Cardiac septum (tissue), 1 donor: ENCODE measurements at regions not wholly inside any gene's neighbourhood (a gene's known extent, or its start where the extent isn't known, plus 50 kb on each side); places are given as distances from the start of the nearest gene placed in this dataset.

Experiments
- DNase-seq: peaks from one replicate; pipeline ENCODE4 v3.0.0-alpha.2; 2020; ENCODE audit warnings: low spot score
- intact Hi-C: fragments of 100-400 bp; cut with DNase I; formaldehyde crosslinking; loops from one replicate; pipeline ENCODE4 v1.14.0; 2022
- donor health status: DM: no; HTN: no; CAD: no.

DNA sequence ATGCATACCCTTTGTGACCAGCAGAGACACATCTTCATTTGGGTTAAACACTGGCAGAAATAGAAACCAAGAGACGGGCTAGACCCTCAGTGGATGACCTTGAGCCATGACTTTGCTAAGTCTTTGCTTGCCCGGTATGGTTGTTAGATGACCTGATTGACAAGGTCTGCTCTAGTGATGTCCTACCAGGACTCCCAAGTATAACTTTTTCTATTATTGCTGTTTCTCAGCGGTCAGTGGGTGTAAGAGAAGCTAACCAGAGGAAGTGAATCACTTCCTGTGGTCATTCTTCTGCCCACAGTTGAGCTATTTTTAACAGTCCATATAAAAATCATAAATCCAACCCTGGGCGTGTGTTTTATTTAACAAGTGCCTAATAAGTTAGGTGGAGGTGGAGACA, 126.2 kb upstream of the ETS2 start:
- intact Hi-C loops: no loop called here
- no peak for DNase-seq

DNA sequence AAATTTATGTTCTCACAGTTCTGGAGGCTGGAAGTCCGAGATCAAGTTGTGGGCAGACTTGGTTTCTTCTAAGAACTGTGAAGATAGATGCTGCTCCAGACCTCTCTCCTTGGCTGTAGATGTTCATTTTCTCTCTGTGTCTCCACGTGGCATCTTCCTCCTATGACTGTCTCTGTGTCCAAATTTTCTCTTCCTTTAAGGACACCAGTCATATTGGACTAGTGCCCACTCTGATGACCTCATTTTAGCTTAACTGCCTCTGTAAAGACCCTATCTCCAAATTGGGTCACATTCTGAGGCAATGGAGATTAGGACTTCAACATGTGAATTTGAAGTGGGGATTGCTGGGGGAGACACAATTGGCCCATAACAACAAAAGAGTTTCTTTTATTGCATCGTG, 125.3 kb upstream of the ETS2 start:
- no peak for DNase-seq
- intact Hi-C loops: no loop called here

DNA sequence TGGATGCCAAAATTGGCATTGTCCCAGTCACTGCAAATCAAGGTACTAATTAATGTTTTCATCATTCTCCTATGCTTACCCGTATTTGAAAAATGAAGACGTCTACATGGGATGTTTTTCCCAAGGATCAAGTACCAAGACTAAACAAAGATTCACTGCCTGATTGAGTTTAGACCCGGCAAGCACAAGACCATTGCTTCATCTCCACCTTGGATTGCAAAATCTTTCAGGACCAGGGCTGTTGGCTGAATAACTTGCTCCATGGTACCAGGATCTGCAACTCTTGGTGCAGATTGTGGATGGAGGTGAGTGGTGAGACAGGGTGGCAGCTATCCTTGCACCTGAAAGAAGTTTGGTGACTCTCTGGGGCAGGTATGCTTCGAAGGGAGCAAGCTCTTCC, 122.5 kb upstream of the ETS2 start:
- intact Hi-C loops: no loop called here
- DNase-seq: no peak

- DNase-seq: no peak
These were observed 117.7 kb upstream of the ETS2 start for GRCh38 chr21:38688068-38688467.

DNA sequence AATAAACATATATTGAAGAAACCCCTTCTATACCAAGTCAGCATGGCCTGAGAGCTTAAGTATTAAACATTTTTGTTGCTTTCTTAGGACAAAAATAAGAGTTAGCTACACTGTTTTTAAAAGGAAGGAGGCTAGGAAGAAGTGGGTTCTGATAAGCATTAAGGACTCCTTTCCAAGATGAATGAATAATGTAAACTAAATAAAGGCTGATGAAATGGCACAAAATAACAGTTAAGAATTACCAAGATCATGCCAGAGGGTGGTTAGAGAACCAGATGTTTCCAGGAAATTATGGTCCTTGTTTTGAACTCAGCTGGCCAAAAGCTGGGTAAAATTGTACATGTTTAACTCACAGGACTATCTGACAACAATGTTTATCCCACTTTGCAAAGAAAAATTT, 114.1 kb upstream of the ETS2 start:
- no peak for DNase-seq
- intact Hi-C loops: no loop called here

More at GRCh38 chr21:38688068-38688467, 117.7 kb upstream of the ETS2 start:
- intact Hi-C loops: no loop called here

DNA sequence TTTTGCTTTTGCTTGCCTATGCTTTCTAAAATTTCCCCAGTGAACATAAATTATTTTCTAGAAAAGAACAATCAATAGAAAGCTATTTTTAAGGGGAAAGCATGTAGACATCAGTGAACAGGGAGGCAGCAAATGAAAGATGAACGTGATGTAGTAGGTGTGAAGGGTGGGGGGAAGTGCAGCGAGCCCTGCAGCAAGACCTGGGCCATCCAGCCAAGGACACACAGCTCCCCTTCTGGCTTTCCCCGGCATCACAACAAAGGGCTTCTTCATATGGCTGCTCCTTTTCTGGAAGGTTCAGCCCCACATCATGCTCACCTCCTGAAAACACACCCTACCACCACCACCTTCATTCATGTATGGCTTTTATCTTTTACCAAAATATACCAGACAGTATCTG, 109.2 kb upstream of the ETS2 start:
- intact Hi-C loops: no loop called here
- no peak for DNase-seq

GRCh38 chr21:38699048-38699447, 106.7 kb upstream of the ETS2 start:
- DNase-seq: no peak
- intact Hi-C loops: no loop called here

DNA sequence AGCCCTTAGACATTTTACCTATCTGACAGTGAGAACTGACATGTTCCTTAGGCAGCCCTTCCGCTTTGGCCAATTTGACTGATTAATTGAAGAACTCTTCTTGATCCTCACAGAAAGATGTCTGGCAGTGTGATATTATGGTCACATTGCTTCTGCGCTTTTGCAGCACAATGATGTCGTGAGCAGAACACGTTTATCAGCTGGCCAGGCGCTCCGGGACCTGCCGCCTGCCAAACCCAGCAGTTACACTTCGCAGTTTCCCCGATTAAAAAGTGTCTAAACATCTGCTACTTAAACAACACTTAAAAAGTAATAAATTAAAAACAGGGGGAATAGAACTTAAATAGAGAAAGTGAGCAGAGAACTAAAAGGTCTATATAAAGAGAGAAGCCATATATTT, 103.5 kb upstream of the ETS2 start:
- intact Hi-C loops: no loop called here
- no peak for DNase-seq

GRCh38 chr21:38709876-38710275, 95.9 kb upstream of the ETS2 start:
- intact Hi-C loops: no loop called here
- no peak for DNase-seq

DNA sequence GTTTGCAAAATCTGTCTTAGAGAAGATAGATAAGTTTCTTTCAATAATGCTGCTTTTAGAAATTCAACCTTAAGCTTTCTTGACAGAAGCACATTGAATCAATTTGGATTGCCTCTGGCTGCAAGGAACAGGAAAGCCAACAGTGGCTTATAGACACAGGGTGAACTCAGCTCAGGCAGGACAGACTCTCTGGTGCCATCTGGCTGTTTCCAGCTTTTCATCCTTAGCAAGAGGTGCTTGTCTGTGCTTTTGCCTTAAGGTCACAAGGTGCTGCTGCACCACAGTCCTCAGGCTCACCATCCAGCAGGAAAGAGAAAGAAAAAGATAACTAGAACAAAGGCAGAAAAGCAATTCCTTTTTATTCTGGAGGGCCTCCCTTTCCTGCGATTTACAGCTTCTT, 93.7 kb upstream of the ETS2 start:
- DNase-seq: no peak
- intact Hi-C loops: no loop called here

DNA sequence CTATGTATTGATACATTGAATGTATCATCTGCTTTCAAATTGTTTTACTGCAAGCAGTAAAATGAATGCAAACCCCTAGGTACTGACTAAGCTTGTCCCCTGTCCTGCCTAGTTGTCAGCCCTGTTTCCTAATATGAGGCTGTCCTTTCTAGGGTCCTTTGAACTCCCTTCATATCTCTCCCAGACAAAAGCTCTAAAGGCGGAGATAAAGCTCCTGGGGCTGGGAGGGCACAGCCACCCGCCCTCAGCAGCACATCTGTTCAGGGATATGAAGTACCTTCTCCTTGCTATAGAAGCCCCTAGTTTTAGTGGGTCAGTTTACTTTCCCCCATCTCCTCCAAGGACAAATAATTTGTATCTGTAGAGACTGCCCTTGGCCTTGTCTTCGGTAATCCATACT, 93.1 kb upstream of the ETS2 start:
- intact Hi-C loops: no loop called here

DNA sequence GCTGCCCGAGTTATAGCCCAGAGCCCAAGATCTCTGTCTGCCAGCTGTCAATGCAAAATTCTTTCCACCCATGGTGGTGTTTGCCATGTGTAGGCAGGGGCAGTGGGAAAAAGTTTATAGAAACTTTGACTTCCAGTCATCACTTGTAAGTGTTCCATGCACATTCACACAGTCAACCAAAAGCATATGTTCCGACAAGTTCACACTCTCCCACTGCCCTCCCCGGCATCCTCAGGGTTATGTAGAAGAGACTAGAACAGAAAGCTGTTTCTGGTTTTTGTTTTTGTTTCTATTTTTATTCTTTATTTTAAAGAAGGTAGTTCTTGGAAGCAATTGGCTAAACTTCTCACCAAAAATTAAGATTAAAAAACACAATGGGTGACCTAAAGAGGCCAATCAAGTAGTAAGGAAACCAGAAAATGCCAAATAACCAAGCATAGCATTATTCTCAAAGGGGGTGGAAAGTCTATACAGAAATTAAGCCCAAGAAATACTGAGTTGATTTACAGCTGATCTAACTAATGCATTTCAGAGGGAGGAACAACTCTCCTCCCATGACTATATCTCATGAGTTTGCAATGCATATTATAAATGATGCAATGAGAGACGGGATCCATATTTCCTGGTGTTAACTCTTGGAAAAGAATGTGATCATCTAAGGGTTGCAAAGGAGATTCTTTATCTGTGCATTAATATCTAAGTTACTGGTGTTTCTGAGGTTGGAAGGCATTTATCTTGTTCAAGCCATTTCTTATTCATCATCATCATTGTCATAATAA, 91.5 kb upstream of the ETS2 start:
- intact Hi-C loops: no loop called here
- DNase-seq: no peak

More for the DNA sequence above, 93.1 kb upstream of the ETS2 start:
- no peak for DNase-seq

DNA sequence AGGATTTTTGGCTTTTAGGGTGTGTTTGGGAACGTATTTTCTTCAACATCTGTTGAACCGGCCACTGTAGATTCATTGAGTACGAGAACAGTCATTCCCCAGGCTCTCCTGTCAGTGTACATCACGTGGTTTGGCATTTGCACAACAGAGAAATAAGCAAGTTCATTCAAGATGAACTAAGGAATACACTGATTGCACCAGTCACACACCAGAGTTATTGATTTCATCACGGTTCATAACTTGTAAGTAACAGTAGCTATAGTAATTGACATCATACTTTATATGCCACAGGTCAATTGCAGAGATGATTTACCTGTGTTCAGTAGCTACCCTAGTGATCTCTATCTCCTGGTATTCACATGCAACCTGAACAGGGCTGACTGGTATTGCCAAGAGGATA, 90.7 kb upstream of the ETS2 start:
- no peak for DNase-seq
- intact Hi-C loops: no loop called here

GRCh38 chr21:38716088-38716487, 89.6 kb upstream of the ETS2 start:
- DNase-seq: no peak
- intact Hi-C loops: no loop called here

DNA sequence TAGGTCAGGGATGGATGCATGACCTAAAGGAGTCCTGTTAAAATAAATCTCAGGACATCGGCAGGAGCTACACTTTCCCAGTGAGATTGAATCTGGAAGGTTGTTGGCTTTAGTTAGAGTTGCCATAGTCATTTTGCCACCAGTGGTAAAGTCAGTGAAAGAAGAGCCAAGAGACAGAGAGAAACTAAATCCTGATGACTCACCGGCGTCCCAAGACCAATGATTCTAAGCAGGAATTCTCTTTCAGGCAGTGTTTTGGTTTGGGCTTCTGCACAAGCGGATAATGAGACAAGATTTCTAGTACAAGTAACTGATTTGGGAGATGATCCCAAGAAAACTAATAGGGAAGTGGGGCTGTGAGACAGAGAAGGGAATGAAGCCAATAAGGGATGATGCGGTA, 88.8 kb upstream of the ETS2 start:
- intact Hi-C loops: no loop called here
- no peak for DNase-seq

- intact Hi-C loops: no loop called here
- DNase-seq: no peak
These were observed 87.2 kb upstream of the ETS2 start for GRCh38 chr21:38718481-38718880.

- intact Hi-C loops: no loop called here
- DNase-seq: no peak
These were observed 85.7 kb upstream of the ETS2 start for GRCh38 chr21:38720074-38720473.

DNA sequence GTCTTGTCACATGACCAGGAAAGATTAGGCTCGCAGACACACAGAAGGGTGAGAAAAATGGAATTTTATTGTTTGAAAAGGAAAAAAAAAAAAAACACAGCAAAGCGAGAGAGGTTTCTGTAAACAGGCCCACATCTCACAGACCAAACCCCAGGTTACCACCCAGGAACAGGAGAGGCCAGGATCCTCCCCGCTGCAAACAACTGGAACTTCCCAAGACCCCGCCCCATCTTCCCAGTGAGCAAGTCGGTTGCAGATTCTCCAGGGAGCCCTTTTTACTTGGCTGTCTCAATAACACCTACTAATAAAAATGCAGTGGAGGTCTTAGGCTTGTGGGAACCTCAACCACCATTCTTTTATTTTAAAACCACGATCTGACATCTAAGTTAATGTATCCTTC, 84.7 kb upstream of the ETS2 start:
- no peak for DNase-seq
- intact Hi-C loops: no loop called here

- DNase-seq: no peak
- intact Hi-C loops: no loop called here
These were observed 83.8 kb upstream of the ETS2 start for GRCh38 chr21:38721958-38722357.

DNA sequence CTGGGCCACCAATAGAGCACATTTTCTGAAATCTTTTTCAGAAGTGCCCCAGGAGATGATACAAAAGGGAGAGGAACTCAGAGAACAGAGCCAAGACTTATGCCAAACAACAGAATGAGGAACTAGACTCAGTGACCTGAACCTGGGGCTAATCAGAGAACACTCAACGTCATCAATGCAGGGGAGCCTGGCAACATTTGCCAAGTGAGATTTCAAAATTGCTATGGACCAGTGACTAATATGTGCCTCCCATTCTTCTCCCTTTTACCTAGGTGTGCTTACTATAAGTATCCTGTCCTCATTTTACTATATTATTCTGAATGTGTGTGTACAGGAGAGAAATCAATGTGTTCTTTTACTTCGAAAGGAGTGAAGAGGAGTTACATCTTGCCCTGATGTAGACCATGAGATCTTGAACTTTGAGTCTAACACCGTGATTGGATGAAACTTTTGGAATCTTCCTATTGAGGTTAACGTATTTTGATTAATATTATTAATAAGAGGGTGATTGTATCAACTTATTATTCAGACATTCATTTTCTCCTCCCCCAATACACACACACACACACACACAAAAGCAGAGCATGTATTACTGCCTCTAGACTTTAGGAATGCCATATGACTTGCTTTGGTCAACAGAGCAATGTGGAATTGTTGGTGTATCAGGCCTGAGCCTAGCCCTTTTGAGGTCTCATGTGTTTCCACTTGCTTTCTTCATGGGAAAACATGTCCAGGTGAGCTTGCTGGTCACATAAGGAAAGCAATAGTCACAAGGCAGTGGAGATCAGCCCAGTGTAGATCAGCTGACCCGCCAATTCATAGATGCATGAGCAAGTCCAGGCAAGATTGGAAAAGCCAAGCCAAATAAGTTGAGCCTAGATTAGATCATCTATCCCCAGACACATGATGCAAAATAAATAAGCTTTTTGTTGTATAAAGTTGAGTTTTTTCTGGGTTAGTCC, 80.3 kb upstream of the ETS2 start:
- no peak for DNase-seq
- intact Hi-C loops: loop anchor here (5.0 kb wide), 1 partner anchor 218 kb away; no protein-coding TSS in a partner anchor

DNA sequence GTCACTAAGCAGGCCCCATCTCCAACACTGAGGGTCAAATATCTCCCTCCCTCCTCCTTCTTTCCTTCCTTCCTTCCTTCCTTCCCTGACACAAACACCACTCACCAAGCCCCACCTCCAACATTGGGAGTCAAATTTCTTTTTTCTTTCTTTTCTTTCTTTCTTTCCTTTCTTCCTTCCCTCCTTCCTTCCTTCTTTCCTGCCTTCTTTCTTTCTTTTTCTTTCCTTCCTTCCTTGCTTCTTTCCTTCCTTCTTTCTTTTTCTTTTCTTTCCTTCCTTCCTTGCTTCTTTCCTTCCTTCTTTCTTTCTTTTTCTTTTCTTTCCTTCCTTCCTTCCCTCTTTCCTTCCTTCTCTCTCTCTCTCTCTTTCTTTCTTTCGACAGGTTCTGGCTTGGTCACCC, 79.2 kb upstream of the ETS2 start:
- DNase-seq: no peak

More for the DNA sequence above, 79.2 kb upstream of the ETS2 start:
- intact Hi-C loops: loop anchor here (5.0 kb wide), 1 partner anchor 219 kb away; no protein-coding TSS in a partner anchor
